ENCODE measurements at regions not wholly inside any gene's neighbourhood (a gene's known extent, or its start where the extent isn't known, plus 50 kb on each side); places are given as distances from the start of the nearest gene placed in this dataset.

DNA sequence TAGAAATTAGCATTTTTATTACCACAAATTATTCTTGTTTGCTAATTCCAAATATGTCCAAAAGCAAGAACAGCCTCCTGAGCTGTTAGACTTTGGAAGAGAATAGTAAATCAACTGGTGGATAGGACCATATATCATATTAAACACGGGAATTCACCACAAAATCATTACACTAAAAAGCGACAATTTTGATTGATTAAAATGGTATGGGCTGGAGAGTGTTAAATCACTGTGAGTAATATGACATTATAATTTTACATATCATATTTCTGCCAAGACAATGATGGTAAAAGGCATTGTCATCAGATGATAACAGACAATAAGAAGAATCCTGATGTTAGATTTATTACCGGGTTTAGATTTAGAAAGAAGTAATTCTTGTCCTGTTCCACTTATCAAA lies 107.2 kb upstream of the ARRDC3 start:
- no peak for TF ChIP-seq PRRX2 (CRISPR knock-in tag; IDR thresholded peaks at IDR 0.05)
- no peak for TF ChIP-seq EMX1 (CRISPR knock-in tag; IDR thresholded peaks at IDR 0.05)
- TF ChIP-seq, protein P1, sequence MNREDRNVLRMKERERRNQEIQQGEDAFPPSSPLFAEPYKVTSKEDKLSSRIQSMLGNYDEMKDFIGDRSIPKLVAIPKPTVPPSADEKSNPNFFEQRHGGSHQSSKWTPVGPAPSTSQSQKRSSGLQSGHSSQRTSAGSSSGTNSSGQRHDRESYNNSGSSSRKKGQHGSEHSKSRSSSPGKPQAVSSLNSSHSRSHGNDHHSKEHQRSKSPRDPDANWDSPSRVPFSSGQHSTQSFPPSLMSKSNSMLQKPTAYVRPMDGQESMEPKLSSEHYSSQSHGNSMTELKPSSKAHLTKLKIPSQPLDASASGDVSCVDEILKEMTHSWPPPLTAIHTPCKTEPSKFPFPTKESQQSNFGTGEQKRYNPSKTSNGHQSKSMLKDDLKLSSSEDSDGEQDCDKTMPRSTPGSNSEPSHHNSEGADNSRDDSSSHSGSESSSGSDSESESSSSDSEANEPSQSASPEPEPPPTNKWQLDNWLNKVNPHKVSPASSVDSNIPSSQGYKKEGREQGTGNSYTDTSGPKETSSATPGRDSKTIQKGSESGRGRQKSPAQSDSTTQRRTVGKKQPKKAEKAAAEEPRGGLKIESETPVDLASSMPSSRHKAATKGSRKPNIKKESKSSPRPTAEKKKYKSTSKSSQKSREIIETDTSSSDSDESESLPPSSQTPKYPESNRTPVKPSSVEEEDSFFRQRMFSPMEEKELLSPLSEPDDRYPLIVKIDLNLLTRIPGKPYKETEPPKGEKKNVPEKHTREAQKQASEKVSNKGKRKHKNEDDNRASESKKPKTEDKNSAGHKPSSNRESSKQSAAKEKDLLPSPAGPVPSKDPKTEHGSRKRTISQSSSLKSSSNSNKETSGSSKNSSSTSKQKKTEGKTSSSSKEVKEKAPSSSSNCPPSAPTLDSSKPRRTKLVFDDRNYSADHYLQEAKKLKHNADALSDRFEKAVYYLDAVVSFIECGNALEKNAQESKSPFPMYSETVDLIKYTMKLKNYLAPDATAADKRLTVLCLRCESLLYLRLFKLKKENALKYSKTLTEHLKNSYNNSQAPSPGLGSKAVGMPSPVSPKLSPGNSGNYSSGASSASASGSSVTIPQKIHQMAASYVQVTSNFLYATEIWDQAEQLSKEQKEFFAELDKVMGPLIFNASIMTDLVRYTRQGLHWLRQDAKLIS (CRISPR knock-in tag; IDR thresholded peaks at IDR 0.05; ENCODE audit: borderline replicate concordance) = no peak
- TF ChIP-seq, protein P2, sequence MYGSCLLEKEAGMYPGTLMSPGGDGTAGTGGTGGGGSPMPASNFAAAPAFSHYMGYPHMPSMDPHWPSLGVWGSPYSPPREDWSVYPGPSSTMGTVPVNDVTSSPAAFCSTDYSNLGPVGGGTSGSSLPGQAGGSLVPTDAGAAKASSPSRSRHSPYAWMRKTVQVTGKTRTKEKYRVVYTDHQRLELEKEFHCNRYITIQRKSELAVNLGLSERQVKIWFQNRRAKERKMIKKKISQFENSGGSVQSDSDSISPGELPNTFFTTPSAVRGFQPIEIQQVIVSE (CRISPR knock-in tag; IDR thresholded peaks at IDR 0.05; ENCODE audit: borderline replicate concordance) = no peak
- no peak for TF ChIP-seq ELF4 (CRISPR knock-in tag; IDR thresholded peaks at IDR 0.05; ENCODE audit: low read depth)
- TF ChIP-seq ZNF423 (CRISPR knock-in tag; IDR thresholded peaks at IDR 0.05) = no peak
- no peak for TF ChIP-seq ESRRA (CRISPR knock-in tag; IDR thresholded peaks at IDR 0.05; ENCODE audit: borderline replicate concordance)
- TF ChIP-seq FOXJ3 (CRISPR knock-in tag; IDR thresholded peaks at IDR 0.05; ENCODE audit: borderline replicate concordance) = no peak
- TF ChIP-seq, protein P3, sequence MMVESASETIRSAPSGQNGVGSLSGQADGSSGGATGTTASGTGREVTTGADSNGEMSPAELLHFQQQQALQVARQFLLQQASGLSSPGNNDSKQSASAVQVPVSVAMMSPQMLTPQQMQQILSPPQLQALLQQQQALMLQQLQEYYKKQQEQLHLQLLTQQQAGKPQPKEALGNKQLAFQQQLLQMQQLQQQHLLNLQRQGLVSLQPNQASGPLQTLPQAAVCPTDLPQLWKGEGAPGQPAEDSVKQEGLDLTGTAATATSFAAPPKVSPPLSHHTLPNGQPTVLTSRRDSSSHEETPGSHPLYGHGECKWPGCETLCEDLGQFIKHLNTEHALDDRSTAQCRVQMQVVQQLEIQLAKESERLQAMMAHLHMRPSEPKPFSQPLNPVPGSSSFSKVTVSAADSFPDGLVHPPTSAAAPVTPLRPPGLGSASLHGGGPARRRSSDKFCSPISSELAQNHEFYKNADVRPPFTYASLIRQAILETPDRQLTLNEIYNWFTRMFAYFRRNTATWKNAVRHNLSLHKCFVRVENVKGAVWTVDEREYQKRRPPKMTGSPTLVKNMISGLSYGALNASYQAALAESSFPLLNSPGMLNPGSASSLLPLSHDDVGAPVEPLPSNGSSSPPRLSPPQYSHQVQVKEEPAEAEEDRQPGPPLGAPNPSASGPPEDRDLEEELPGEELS (CRISPR knock-in tag; IDR thresholded peaks at IDR 0.05) = no peak
- no peak for TF ChIP-seq KAT7 (CRISPR knock-in tag; IDR thresholded peaks at IDR 0.05; ENCODE audit: borderline replicate concordance)
- TF ChIP-seq, protein P4, sequence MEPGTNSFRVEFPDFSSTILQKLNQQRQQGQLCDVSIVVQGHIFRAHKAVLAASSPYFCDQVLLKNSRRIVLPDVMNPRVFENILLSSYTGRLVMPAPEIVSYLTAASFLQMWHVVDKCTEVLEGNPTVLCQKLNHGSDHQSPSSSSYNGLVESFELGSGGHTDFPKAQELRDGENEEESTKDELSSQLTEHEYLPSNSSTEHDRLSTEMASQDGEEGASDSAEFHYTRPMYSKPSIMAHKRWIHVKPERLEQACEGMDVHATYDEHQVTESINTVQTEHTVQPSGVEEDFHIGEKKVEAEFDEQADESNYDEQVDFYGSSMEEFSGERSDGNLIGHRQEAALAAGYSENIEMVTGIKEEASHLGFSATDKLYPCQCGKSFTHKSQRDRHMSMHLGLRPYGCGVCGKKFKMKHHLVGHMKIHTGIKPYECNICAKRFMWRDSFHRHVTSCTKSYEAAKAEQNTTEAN (CRISPR knock-in tag; IDR thresholded peaks at IDR 0.05) = no peak
- TF ChIP-seq, protein P5, sequence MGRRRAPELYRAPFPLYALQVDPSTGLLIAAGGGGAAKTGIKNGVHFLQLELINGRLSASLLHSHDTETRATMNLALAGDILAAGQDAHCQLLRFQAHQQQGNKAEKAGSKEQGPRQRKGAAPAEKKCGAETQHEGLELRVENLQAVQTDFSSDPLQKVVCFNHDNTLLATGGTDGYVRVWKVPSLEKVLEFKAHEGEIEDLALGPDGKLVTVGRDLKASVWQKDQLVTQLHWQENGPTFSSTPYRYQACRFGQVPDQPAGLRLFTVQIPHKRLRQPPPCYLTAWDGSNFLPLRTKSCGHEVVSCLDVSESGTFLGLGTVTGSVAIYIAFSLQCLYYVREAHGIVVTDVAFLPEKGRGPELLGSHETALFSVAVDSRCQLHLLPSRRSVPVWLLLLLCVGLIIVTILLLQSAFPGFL (CRISPR knock-in tag; IDR thresholded peaks at IDR 0.05; ENCODE audit: borderline replicate concordance) = no peak
- TF ChIP-seq IRF2 (CRISPR knock-in tag; IDR thresholded peaks at IDR 0.05; ENCODE audit: borderline replicate concordance, low read depth) = no peak
- no peak for TF ChIP-seq CBFB (CRISPR knock-in tag; IDR thresholded peaks at IDR 0.05; ENCODE audit: low read depth)
- TF ChIP-seq, protein P6, sequence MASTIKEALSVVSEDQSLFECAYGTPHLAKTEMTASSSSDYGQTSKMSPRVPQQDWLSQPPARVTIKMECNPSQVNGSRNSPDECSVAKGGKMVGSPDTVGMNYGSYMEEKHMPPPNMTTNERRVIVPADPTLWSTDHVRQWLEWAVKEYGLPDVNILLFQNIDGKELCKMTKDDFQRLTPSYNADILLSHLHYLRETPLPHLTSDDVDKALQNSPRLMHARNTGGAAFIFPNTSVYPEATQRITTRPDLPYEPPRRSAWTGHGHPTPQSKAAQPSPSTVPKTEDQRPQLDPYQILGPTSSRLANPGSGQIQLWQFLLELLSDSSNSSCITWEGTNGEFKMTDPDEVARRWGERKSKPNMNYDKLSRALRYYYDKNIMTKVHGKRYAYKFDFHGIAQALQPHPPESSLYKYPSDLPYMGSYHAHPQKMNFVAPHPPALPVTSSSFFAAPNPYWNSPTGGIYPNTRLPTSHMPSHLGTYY (CRISPR knock-in tag; IDR thresholded peaks at IDR 0.05) = no peak
- H3K27ac Mint-ChIP-seq = no peak overlapping the region
- no peak for DNase-seq (ENCODE audit: low spot score)
- H3K9me3 Mint-ChIP-seq = peaks cover 10% of the 10 kb centered on the region
- ChIA-PET POLR2A (no interaction called here), CTCF (interaction anchor here (0.5 kb wide), 1 partner anchor 51 kb away, joined by 4 read pairs; no protein-coding TSS in a partner anchor)
- peaks cover 19% of the 10 kb centered on the region for H3K4me1 Mint-ChIP-seq
- ATAC-seq = no peak
- H3K36me3 Mint-ChIP-seq = peaks cover 3% of the 10 kb centered on the region; the same call in 1 of the 2 replicates
- no peaks in the 10 kb centered on the region for H3K27me3 Mint-ChIP-seq (ENCODE audit: low read depth)
- H3K4me3 Mint-ChIP-seq = no peak overlapping the region
